Sigmoid colon (tissue), 6 donors: ENCODE measurements at regions not wholly inside any gene's neighbourhood (a gene's known extent, or its start where the extent isn't known, plus 50 kb on each side); places are given as distances from the start of the nearest gene placed in this dataset.

Source experiments
- DNase-seq: peaks from one replicate; pipeline ENCODE4 v3.0.0-alpha.2; 2019
- H3K27ac ChIP-seq, 4 donors: fragments of 200-600 bp; sonication (generic); one replicate each; pipeline ENCODE4 v1.5.1; 2016 to 2019; ENCODE audit warnings: mild to moderate bottlenecking in 1 of 4
- H3K27me3 ChIP-seq, 3 donors: fragments of 200-600 bp; sonication (generic); one replicate each; pipeline ENCODE4 v1.5.1; 2019; ENCODE audit warnings: mild to moderate bottlenecking in 1 of 3
- H3K36me3 ChIP-seq, 4 donors: fragments of 200-600 bp; sonication (generic); one replicate each; pipeline ENCODE4 v1.5.1; 2016 to 2019
- H3K4me1 ChIP-seq, 4 donors: fragments of 200-600 bp; sonication (generic); one replicate each; pipeline ENCODE4 v1.5.1; 2017 to 2019
- H3K4me3 ChIP-seq, 4 donors: fragments of 200-600 bp; sonication (generic); one replicate each; pipeline ENCODE4 v1.5.1; 2017 to 2019; ENCODE audit warnings: mild to moderate bottlenecking in 2 of 4, moderate library complexity in 1 of 4
- H3K9me3 ChIP-seq, 4 donors: fragments of 200-600 bp in 3 of 4; sonication (generic) in 3 of 4; one replicate each; pipeline versions ENCODE4 v1.5.1 to v1.6.1; 2013 to 2019
- EP300 ChIP-seq, 4 donors: sonication (generic); formaldehyde crosslinking; IDR thresholded peaks; one replicate each; pipeline ENCODE4 v1.6.1; 2017; ENCODE audit warnings: antibody characterized with exemption in 4 of 4
- POLR2A ChIP-seq, 2 donors: fragments of 450-650 bp; IDR thresholded peaks; one replicate each; pipeline ENCODE4 v1.6.1; 2016; ENCODE audit warnings: antibody characterized with exemption in 2 of 2, mild to moderate bottlenecking in 2 of 2, moderate library complexity in 2 of 2
- POLR2AphosphoS5 ChIP-seq, 4 donors: sonication (generic); formaldehyde crosslinking; IDR thresholded peaks; one replicate each; pipeline ENCODE4 v1.6.1; 2017; ENCODE audit warnings: antibody characterized with exemption in 4 of 4
- WGBS, 2 donors: extraction: QIAGEN DNeasy Blood & Tissue Kit; methylation state at CpG; one replicate each; pipeline ENCODE4 v1.1.7; 2013; 5-methylcytosine and 5-hydroxymethylcytosine counted together
- intact Hi-C: fragments of 100-400 bp; cut with DNase I; formaldehyde crosslinking; loops from one replicate; pipeline ENCODE4 v1.15.1; 2023
- TF ChIP-seq, protein P1 (sequence below), 4 experiments: fragments of 450-650 bp in 3 of 4; fragments of 200-600 bp in 1 of 4; IDR thresholded peaks; one replicate each; pipeline ENCODE4 v1.5.1; 2016 to 2019; ENCODE audit warnings: antibody characterized with exemption in 4 of 4, mild to moderate bottlenecking in 3 of 4, moderate library complexity in 2 of 4
- donor health status: healthy with polysubstance abuse.
- donor health status: healthy.

DNA sequence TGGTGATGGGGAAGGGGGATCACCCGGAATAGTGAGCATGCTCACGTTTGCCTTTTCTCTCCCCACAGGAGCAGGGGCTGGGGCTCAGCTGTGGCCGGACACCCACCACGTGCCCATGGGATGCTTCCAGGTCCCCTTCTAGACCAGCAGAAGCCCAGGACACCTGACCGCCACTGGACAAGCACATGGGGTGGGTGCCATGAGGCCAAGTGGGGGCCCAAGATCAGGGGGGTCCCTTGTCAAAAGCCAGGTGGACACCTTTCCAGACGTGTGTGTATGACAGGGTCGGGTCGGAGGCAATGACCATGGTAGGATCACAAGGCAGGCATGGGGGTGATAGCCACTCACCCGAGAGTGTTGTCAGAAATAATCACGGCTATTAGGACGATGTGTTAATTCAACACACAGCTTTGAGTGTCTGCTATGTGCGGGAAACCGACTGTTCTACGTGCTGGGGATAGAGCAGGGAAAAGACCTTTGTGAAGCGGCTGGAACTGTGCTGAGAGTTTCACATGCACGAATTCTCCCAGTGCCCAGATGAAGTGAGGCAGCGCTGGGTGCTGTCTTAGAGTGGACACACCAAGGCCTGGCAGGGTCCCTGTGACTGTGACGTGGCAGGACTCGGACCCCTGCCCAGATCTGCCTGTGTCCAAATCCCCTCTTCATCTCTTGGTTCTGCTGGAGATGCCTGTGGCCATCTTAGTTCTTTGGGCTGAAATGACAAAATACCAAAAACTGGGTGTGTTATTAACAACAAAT, 244.7 kb downstream of the NDUFA10 start:
- H3K27ac ChIP-seq: no peak overlapping the region
- TF ChIP-seq EP300 (IDR thresholded peaks at IDR 0.05) (no peak), POLR2A (IDR thresholded peaks at IDR 0.05) (no peak), POLR2AphosphoS5 (IDR thresholded peaks at IDR 0.05) (no peak)
- TF ChIP-seq, protein P1, sequence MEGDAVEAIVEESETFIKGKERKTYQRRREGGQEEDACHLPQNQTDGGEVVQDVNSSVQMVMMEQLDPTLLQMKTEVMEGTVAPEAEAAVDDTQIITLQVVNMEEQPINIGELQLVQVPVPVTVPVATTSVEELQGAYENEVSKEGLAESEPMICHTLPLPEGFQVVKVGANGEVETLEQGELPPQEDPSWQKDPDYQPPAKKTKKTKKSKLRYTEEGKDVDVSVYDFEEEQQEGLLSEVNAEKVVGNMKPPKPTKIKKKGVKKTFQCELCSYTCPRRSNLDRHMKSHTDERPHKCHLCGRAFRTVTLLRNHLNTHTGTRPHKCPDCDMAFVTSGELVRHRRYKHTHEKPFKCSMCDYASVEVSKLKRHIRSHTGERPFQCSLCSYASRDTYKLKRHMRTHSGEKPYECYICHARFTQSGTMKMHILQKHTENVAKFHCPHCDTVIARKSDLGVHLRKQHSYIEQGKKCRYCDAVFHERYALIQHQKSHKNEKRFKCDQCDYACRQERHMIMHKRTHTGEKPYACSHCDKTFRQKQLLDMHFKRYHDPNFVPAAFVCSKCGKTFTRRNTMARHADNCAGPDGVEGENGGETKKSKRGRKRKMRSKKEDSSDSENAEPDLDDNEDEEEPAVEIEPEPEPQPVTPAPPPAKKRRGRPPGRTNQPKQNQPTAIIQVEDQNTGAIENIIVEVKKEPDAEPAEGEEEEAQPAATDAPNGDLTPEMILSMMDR (IDR thresholded peaks at IDR 0.05): no peak
- no peaks in the 10 kb centered on the region for H3K9me3 ChIP-seq
- intact Hi-C loops: no loop called here
- H3K27me3 ChIP-seq: peaks cover 0 to 2% (median 0%) of the 10 kb centered on the region in 3 donors
- WGBS, 2 donors: 88 to 92% methylated on average over 19 of the region's 19 CpGs
- no peaks in the 10 kb centered on the region for H3K4me1 ChIP-seq
- no peak overlapping the region for H3K4me3 ChIP-seq
- no peaks in the 10 kb centered on the region for H3K36me3 ChIP-seq
- peak; percentile 56 for DNase-seq

DNA sequence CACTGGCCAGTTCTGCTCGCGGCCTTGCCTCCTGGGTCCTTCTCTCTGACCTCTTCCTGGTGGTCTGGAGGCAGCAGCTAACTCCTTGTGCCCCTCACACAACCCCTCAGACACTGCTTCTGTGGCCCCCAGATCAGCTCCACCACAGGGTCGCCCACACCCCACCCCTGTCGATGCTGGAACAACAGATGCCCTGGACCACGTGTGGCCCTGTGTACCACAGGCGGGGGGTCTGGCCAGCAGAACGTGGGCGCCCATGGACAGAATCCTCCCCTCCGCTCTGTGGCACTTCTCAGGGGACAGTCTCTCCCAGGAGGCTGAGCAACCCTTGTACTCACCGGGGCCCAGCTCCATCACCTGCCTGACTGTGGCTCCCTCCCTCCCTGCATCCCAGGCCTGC, 245.6 kb downstream of the NDUFA10 start:
- DNase-seq: peak; percentile 30
- H3K27me3 ChIP-seq: peaks cover 0 to 2% (median 0%) of the 10 kb centered on the region in 3 donors
- H3K9me3 ChIP-seq: no peaks in the 10 kb centered on the region
- WGBS, 2 donors: 92 to 94% methylated on average over 10 of the region's 10 CpGs
- TF ChIP-seq, protein P1 (IDR thresholded peaks at IDR 0.05): no peak
- TF ChIP-seq EP300 (IDR thresholded peaks at IDR 0.05) (no peak), POLR2A (IDR thresholded peaks at IDR 0.05) (no peak), POLR2AphosphoS5 (IDR thresholded peaks at IDR 0.05) (no peak)
- intact Hi-C loops: no loop called here
- no peaks in the 10 kb centered on the region for H3K36me3 ChIP-seq
- no peaks in the 10 kb centered on the region for H3K4me1 ChIP-seq
- H3K4me3 ChIP-seq: no peak overlapping the region
- H3K27ac ChIP-seq: no peak overlapping the region

DNA sequence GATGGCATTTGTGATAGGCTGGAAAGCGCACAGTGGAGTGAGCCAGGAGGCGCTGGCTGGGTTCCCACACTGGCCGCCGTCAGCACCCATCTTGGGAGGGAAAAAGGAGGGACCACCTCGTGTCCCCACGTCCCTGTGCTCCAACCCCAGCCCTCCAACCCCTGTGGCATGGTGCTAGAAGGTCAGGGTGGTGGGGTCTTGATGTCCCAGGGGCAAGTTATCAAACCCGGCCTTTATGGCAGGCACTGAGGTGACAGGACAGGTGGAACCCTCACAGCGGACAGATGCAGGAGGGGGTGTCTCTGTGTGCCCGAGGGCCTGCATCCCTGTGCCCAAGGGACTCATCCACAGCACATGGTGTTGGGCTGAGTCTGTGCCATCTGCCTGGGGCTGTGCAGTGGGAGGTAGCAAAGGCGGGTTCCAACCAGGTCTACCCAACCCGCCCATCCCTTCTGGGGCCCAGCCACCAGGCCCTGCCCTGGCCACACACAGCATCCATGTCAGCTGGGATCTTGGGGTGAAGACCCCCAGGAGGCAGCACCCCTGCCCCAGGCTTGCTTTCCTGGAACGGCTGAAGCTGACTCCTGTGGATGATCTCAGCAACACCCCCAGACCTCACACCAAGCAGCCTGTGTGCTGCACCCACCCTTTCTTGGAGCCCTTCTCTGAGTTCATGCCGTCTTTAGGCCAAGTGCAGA, 246.1 kb downstream of the NDUFA10 start:
- intact Hi-C loops: no loop called here
- WGBS, 2 donors: 89 to 93% methylated on average over 13 of the region's 13 CpGs
- TF ChIP-seq POLR2A (IDR thresholded peaks at IDR 0.05) (no peak), POLR2AphosphoS5 (IDR thresholded peaks at IDR 0.05) (no peak), EP300 (IDR thresholded peaks at IDR 0.05) (no peak)
- TF ChIP-seq, protein P1 (IDR thresholded peaks at IDR 0.05): no peak
- Histone ChIP-seq H3K36me3 (no peaks in the 10 kb centered on the region), H3K27ac (no peak overlapping the region), H3K27me3 (peaks cover 0 to 2% (median 0%) of the 10 kb centered on the region in 3 donors), H3K4me3 (no peak overlapping the region), H3K9me3 (no peaks in the 10 kb centered on the region), H3K4me1 (no peaks in the 10 kb centered on the region)
- DNase-seq: peak; percentile 49

DNA sequence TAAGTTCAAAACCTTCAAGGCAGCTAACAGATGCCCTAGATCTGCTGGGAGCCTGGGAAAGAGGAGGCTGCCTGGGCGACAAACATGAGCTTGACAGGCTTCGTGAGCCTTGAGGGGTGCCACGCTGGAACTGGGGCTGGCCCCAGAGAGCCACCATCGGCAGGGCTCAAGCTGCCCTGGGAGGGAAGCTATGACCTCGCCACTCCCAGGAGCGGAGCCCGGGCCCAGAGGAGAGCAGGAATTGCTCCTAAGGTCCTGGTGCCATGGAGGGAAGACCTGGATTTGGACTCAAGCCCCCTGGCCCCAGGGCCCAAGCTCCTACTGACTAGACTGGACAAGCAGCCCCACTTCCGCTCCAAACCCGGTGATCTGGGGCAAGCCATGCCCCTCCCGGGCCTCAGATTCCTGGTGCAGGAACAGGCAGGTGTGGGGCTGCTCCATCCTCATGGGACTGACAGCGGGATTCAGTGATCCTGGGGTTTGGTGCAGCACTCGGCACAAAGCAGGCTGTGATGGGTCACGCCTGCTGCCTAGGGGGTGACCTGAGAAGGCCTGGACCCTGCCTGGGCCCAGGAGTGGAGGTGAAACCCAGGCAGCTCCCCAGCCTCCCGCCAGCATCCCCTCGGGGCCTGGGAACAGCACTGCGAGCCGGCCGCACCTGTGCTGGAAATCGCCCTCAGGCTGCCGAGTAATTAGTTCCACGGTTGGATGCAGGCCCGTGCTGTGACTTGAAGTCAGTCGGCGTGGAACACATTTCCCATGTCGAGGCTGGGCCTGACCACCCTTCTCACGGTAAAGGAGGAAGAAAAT, 246.9 kb downstream of the NDUFA10 start:
- H3K27me3 ChIP-seq: peaks cover 0 to 2% (median 0%) of the 10 kb centered on the region in 3 donors
- intact Hi-C loops: no loop called here
- DNase-seq: peak; percentile 54
- no peaks in the 10 kb centered on the region for H3K4me1 ChIP-seq
- H3K9me3 ChIP-seq: no peaks in the 10 kb centered on the region
- TF ChIP-seq POLR2AphosphoS5 (IDR thresholded peaks at IDR 0.05) (no peak), EP300 (IDR thresholded peaks at IDR 0.05) (no peak), POLR2A (IDR thresholded peaks at IDR 0.05) (no peak)
- TF ChIP-seq, protein P1 (IDR thresholded peaks at IDR 0.05): no peak
- no peak overlapping the region for H3K4me3 ChIP-seq
- WGBS, 2 donors: 90 to 92% methylated on average over 26 of the region's 26 CpGs
- no peaks in the 10 kb centered on the region for H3K36me3 ChIP-seq
- H3K27ac ChIP-seq: no peak overlapping the region
